GM23338 (cell line): ENCODE measurements at regions not wholly inside any gene's neighbourhood (a gene's known extent, or its start where the extent isn't known, plus 50 kb on each side); places are given as distances from the start of the nearest gene placed in this dataset.

Experiments used
- ATAC-seq: fragments of 200-7000 bp; cut with Tn5 transposase; 3 replicates; pipeline ENCODE4 v1.9.1; 2020
- DNase-seq: peaks from one replicate; pipeline ENCODE4 v3.0.0-alpha.2; 2015; ENCODE audit warnings: low spot score
- H2AFZ ChIP-seq: fragments of 200-600 bp; sonication (generic); 2 replicates; pipeline ENCODE4 v1.8.0; 2016; ENCODE audit warnings: antibody characterized with exemption, mild to moderate bottlenecking, moderate library complexity
- H3F3A ChIP-seq: fragments of 200-600 bp; sonication (generic); replicated peaks from 2 replicates; pipeline ENCODE4 v1.8.0; 2017; ENCODE audit warnings: antibody characterized with exemption, mixed run types, low read depth
- H3K27ac ChIP-seq: fragments of 200-600 bp; sonication (generic); 2 replicates; pipeline ENCODE4 v1.6.1; 2016; ENCODE audit warnings: low read depth
- H3K27me3 ChIP-seq: fragments of 200-600 bp; sonication (generic); 2 replicates; pipeline ENCODE4 v1.8.0; 2016; ENCODE audit warnings: mild to moderate bottlenecking, mixed run types, moderate library complexity; ENCODE audit not compliant: insufficient read depth
- H3K36me3 ChIP-seq: fragments of 200-600 bp; sonication (generic); 2 replicates; pipeline ENCODE4 v1.8.0; 2016; ENCODE audit warnings: mild to moderate bottlenecking; ENCODE audit not compliant: insufficient read depth
- H3K4me1 ChIP-seq: fragments of 200-600 bp; sonication (generic); 2 replicates; pipeline ENCODE4 v1.8.0; 2016; ENCODE audit warnings: mild to moderate bottlenecking, moderate library complexity; ENCODE audit not compliant: insufficient read depth
- H3K4me2 ChIP-seq: fragments of 200-600 bp; sonication (generic); 2 replicates; pipeline ENCODE4 v1.7.1; 2017; ENCODE audit warnings: mixed run types
- H3K4me3 ChIP-seq: fragments of 200-600 bp; sonication (generic); 2 replicates; pipeline ENCODE4 v1.6.1; 2016; ENCODE audit warnings: mixed run types
- H3K79me2 ChIP-seq: fragments of 200-600 bp; sonication (generic); replicated peaks from 2 replicates; pipeline ENCODE4 v1.8.0; 2017; ENCODE audit warnings: mild to moderate bottlenecking; ENCODE audit not compliant: insufficient read depth
- H3K9me2 ChIP-seq: fragments of 200-600 bp; sonication (generic); 2 replicates; pipeline ENCODE4 v1.8.0; 2017; ENCODE audit not compliant: insufficient read depth
- H4K20me1 ChIP-seq: fragments of 200-600 bp; sonication (generic); replicated peaks from 2 replicates; pipeline ENCODE4 v1.8.0; 2017; ENCODE audit warnings: mild to moderate bottlenecking; ENCODE audit not compliant: insufficient read depth
- H3K27ac Mint-ChIP-seq: 2 replicates; pipeline ENCODE4 v1.8.0; 2020; ENCODE audit warnings: inconsistent platforms, mild to moderate bottlenecking, moderate library complexity, mixed read lengths
- H3K27me3 Mint-ChIP-seq: 3 replicates; pipeline ENCODE4 v1.8.0; 2022; ENCODE audit warnings: low read depth, mild to moderate bottlenecking, moderate library complexity, mixed read lengths, inconsistent platforms; ENCODE audit not compliant: insufficient read depth, poor library complexity
- H3K36me3 Mint-ChIP-seq: 3 replicates; pipeline ENCODE4 v1.8.0; 2021; ENCODE audit warnings: low read depth, mild to moderate bottlenecking, inconsistent platforms, moderate library complexity, mixed read lengths
- H3K4me1 Mint-ChIP-seq: 3 replicates; pipeline ENCODE4 v1.8.0; 2020; ENCODE audit warnings: mild to moderate bottlenecking, inconsistent platforms, mixed read lengths
- H3K4me3 Mint-ChIP-seq: 3 replicates; pipeline ENCODE4 v1.8.0; 2021; ENCODE audit warnings: moderate library complexity, mild to moderate bottlenecking, inconsistent platforms, mixed read lengths
- H3K9me3 Mint-ChIP-seq: 3 replicates; pipeline ENCODE4 v1.8.0; 2020; ENCODE audit warnings: moderate library complexity, mild to moderate bottlenecking, inconsistent platforms, mixed read lengths
- CREB1 ChIP-seq: fragments of 250-450 bp; sonication (Bioruptor Pico); IDR thresholded peaks from 2 replicates; pipeline ENCODE4 v1.5.0; 2020; ENCODE audit warnings: low read depth, mild to moderate bottlenecking, moderate library complexity
- ETS1 ChIP-seq: IDR thresholded peaks from 2 replicates; pipeline ENCODE4 v1.6.1; 2016; ENCODE audit warnings: antibody characterized with exemption
- EZH2 ChIP-seq: fragments of 200-600 bp; sonication (generic); IDR thresholded peaks from one replicate; pipeline ENCODE4 v1.8.0; 2017; ENCODE audit warnings: antibody characterized with exemption, mild to moderate bottlenecking, low read depth; ENCODE audit not compliant: unreplicated experiment
- EZH2phosphoT487 ChIP-seq: fragments of 200-600 bp; sonication (generic); IDR thresholded peaks from one replicate; pipeline ENCODE4 v1.8.1; 2018; ENCODE audit warnings: antibody characterized with exemption; ENCODE audit not compliant: unreplicated experiment
- JUNB ChIP-seq: IDR thresholded peaks from one replicate; pipeline ENCODE4 v1.6.1; 2016; ENCODE audit warnings: antibody characterized with exemption; ENCODE audit not compliant: unreplicated experiment
- NANOG ChIP-seq: IDR thresholded peaks from 2 replicates; pipeline ENCODE4 v1.6.1; 2016; ENCODE audit warnings: antibody characterized with exemption, borderline replicate concordance
- POLR2AphosphoS5 ChIP-seq: IDR thresholded peaks from 2 replicates; pipeline ENCODE4 v1.6.1; 2016; ENCODE audit warnings: antibody characterized with exemption, low read depth
- STAT1 ChIP-seq: IDR thresholded peaks from one replicate; pipeline ENCODE4 v1.6.1; 2016; ENCODE audit warnings: antibody characterized with exemption; ENCODE audit not compliant: unreplicated experiment
- ZNF114 ChIP-seq: fragments of 250-450 bp; sonication (Bioruptor Pico); IDR thresholded peaks from 2 replicates; pipeline ENCODE4 v1.5.0; 2020; ENCODE audit warnings: mild to moderate bottlenecking, moderate library complexity
- ZNF331 ChIP-seq: fragments of 250-450 bp; sonication (Bioruptor Pico); IDR thresholded peaks from 2 replicates; pipeline ENCODE4 v1.5.0; 2020; ENCODE audit warnings: low read depth, mild to moderate bottlenecking, moderate library complexity
- TF ChIP-seq, protein P1 (sequence below): fragments of 250-450 bp; sonication (Bioruptor Pico); IDR thresholded peaks from 2 replicates; pipeline ENCODE4 v1.5.0; 2020; ENCODE audit warnings: mild to moderate bottlenecking, moderate library complexity
- TF ChIP-seq, protein P2 (sequence below): IDR thresholded peaks from one replicate; pipeline ENCODE4 v1.6.1; 2018; ENCODE audit warnings: antibody characterized with exemption; ENCODE audit not compliant: unreplicated experiment
- TF ChIP-seq, protein P3 (sequence below), 2 experiments: fragments of 200-600 bp in 1 of 2; sonication (generic) in 1 of 2; conservative IDR thresholded peaks; 2 replicates each; pipeline versions ENCODE4 v1.5.1 to v1.6.1; 2016 to 2017; ENCODE audit warnings: antibody characterized with exemption in 2 of 2, low read depth in 2 of 2, mild to moderate bottlenecking in 2 of 2, moderate library complexity in 1 of 2

DNA sequence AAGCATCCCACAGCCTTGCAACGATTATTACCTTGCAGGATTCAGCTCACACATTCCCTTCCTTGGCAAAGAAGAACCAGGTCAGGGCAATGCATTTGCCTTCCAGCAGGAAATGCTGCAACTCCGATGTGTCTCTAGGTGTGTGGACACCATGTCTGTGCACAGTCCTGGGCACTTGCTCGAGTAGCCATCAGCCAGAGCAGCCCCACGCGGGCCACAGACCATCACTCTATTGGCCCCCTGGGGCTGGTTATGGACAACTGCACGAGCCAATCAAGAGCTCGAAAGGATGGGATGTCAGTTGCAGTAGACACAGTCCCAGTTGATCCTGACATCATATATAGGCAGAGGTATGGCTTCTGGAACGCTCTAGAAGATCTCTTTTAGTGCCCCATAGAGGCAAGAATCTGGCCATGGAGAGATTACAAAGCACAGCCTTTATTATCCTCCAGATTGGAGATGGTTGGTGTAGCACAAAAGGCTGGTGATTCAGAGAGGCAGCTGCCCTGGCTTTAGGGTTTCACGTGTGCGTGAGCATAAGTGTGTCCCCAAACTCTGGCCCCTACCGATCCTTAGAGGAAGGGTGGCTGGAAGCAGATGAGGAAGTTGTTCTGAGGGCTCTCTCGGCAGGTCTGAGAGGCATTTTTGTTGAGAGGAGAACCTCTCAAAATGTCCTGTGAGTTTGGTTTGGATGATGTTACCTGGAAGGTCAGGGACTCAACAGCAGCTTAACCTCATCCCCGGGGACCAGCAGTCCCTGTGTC is 403.8 kb downstream of the SEC14L1 start:
- no peaks in the 10 kb centered on the region for H4K20me1 ChIP-seq
- Mint-ChIP-seq H3K4me1 (peaks cover 42% of the 10 kb centered on the region), H3K9me3 (peaks cover 10% of the 10 kb centered on the region; the same call in 2 of the 3 replicates), H3K4me3 (no peak overlapping the region), H3K36me3 (peaks cover 3% of the 10 kb centered on the region; the same call in 2 of the 3 replicates), H3K27me3 (peaks cover 10% of the 10 kb centered on the region), H3K27ac (no peak overlapping the region)
- no peak overlapping the region for H2AFZ ChIP-seq
- no peak overlapping the region for H3K4me2 ChIP-seq
- DNase-seq (no peak), ATAC-seq (no peak)
- no peaks in the 10 kb centered on the region for H3K79me2 ChIP-seq
- no peak overlapping the region for H3K27ac ChIP-seq
- H3K27me3 ChIP-seq: no peaks in the 10 kb centered on the region
- H3F3A ChIP-seq: no peaks in the 10 kb centered on the region
- peaks cover 30% of the 10 kb centered on the region for H3K4me1 ChIP-seq
- H3K9me2 ChIP-seq: no peaks in the 10 kb centered on the region
- no peak overlapping the region for H3K4me3 ChIP-seq
- H3K36me3 ChIP-seq: no peaks in the 10 kb centered on the region
- TF ChIP-seq CREB1 (CRISPR knock-in tag) (no peak), ZNF114 (CRISPR knock-in tag) (no peak), POLR2AphosphoS5 (no peak), EZH2phosphoT487 (no peak), ETS1 (no peak), ZNF331 (CRISPR knock-in tag) (no peak), EZH2 (no peak), STAT1 (no peak), NANOG (no peak), JUNB (no peak)
- TF ChIP-seq, protein P1, sequence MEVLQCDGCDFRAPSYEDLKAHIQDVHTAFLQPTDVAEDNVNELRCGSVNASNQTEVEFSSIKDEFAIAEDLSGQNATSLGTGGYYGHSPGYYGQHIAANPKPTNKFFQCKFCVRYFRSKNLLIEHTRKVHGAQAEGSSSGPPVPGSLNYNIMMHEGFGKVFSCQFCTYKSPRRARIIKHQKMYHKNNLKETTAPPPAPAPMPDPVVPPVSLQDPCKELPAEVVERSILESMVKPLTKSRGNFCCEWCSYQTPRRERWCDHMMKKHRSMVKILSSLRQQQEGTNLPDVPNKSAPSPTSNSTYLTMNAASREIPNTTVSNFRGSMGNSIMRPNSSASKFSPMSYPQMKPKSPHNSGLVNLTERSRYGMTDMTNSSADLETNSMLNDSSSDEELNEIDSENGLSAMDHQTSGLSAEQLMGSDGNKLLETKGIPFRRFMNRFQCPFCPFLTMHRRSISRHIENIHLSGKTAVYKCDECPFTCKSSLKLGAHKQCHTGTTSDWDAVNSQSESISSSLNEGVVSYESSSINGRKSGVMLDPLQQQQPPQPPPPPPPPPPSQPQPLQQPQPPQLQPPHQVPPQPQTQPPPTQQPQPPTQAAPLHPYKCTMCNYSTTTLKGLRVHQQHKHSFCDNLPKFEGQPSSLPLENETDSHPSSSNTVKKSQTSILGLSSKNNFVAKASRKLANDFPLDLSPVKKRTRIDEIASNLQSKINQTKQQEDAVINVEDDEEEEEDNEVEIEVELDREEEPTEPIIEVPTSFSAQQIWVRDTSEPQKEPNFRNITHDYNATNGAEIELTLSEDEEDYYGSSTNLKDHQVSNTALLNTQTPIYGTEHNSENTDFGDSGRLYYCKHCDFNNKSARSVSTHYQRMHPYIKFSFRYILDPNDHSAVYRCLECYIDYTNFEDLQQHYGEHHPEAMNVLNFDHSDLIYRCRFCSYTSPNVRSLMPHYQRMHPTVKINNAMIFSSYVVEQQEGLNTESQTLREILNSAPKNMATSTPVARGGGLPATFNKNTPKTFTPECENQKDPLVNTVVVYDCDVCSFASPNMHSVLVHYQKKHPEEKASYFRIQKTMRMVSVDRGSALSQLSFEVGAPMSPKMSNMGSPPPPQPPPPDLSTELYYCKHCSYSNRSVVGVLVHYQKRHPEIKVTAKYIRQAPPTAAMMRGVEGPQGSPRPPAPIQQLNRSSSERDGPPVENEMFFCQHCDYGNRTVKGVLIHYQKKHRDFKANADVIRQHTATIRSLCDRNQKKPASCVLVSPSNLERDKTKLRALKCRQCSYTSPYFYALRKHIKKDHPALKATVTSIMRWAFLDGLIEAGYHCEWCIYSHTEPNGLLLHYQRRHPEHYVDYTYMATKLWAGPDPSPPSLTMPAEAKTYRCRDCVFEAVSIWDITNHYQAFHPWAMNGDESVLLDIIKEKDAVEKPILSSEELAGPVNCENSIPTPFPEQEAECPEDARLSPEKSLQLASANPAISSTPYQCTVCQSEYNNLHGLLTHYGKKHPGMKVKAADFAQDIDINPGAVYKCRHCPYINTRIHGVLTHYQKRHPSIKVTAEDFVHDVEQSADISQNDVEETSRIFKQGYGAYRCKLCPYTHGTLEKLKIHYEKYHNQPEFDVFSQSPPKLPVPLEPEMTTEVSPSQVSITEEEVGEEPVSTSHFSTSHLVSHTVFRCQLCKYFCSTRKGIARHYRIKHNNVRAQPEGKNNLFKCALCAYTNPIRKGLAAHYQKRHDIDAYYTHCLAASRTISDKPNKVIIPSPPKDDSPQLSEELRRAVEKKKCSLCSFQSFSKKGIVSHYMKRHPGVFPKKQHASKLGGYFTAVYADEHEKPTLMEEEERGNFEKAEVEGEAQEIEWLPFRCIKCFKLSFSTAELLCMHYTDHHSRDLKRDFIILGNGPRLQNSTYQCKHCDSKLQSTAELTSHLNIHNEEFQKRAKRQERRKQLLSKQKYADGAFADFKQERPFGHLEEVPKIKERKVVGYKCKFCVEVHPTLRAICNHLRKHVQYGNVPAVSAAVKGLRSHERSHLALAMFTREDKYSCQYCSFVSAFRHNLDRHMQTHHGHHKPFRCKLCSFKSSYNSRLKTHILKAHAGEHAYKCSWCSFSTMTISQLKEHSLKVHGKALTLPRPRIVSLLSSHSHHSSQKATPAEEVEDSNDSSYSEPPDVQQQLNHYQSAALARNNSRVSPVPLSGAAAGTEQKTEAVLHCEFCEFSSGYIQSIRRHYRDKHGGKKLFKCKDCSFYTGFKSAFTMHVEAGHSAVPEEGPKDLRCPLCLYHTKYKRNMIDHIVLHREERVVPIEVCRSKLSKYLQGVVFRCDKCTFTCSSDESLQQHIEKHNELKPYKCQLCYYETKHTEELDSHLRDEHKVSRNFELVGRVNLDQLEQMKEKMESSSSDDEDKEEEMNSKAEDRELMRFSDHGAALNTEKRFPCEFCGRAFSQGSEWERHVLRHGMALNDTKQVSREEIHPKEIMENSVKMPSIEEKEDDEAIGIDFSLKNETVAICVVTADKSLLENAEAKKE: no peak
- TF ChIP-seq, protein P2, sequence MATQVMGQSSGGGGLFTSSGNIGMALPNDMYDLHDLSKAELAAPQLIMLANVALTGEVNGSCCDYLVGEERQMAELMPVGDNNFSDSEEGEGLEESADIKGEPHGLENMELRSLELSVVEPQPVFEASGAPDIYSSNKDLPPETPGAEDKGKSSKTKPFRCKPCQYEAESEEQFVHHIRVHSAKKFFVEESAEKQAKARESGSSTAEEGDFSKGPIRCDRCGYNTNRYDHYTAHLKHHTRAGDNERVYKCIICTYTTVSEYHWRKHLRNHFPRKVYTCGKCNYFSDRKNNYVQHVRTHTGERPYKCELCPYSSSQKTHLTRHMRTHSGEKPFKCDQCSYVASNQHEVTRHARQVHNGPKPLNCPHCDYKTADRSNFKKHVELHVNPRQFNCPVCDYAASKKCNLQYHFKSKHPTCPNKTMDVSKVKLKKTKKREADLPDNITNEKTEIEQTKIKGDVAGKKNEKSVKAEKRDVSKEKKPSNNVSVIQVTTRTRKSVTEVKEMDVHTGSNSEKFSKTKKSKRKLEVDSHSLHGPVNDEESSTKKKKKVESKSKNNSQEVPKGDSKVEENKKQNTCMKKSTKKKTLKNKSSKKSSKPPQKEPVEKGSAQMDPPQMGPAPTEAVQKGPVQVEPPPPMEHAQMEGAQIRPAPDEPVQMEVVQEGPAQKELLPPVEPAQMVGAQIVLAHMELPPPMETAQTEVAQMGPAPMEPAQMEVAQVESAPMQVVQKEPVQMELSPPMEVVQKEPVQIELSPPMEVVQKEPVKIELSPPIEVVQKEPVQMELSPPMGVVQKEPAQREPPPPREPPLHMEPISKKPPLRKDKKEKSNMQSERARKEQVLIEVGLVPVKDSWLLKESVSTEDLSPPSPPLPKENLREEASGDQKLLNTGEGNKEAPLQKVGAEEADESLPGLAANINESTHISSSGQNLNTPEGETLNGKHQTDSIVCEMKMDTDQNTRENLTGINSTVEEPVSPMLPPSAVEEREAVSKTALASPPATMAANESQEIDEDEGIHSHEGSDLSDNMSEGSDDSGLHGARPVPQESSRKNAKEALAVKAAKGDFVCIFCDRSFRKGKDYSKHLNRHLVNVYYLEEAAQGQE: no peak
- TF ChIP-seq, protein P3, sequence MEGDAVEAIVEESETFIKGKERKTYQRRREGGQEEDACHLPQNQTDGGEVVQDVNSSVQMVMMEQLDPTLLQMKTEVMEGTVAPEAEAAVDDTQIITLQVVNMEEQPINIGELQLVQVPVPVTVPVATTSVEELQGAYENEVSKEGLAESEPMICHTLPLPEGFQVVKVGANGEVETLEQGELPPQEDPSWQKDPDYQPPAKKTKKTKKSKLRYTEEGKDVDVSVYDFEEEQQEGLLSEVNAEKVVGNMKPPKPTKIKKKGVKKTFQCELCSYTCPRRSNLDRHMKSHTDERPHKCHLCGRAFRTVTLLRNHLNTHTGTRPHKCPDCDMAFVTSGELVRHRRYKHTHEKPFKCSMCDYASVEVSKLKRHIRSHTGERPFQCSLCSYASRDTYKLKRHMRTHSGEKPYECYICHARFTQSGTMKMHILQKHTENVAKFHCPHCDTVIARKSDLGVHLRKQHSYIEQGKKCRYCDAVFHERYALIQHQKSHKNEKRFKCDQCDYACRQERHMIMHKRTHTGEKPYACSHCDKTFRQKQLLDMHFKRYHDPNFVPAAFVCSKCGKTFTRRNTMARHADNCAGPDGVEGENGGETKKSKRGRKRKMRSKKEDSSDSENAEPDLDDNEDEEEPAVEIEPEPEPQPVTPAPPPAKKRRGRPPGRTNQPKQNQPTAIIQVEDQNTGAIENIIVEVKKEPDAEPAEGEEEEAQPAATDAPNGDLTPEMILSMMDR (conservative IDR thresholded peaks at IDR 0.05; ENCODE audit: low read depth in 2 of 2): no peak
